GM19455 (cell line): ENCODE measurements at regions not wholly inside any gene's neighbourhood (a gene's known extent, or its start where the extent isn't known, plus 50 kb on each side); places are given as distances from the start of the nearest gene placed in this dataset.

Experiments
- ATAC-seq: cut with Tn5 transposase; IDR thresholded peaks from one replicate; pipeline ENCODE4 v1.9.1; 2021; ENCODE audit not compliant: unreplicated experiment

GRCh38 chr2:129741623-129742022 is 237.8 kb upstream of the RAB6C start:
- ATAC-seq, result no peak

- no peak for ATAC-seq
These were observed 236.9 kb upstream of the RAB6C start for GRCh38 chr2:129742415-129743180.

- ATAC-seq, result no peak
These were observed 235.3 kb upstream of the RAB6C start for GRCh38 chr2:129744141-129744540.

- ATAC-seq, result no peak
These were observed 234.8 kb upstream of the RAB6C start for GRCh38 chr2:129744649-129745048.

- ATAC-seq, result no peak
These were observed 231.9 kb upstream of the RAB6C start for GRCh38 chr2:129747500-129748125.

GRCh38 chr2:129748250-129748649 is 231.2 kb upstream of the RAB6C start:
- ATAC-seq, result no peak

GRCh38 chr2:129748653-129749052 is 230.8 kb upstream of the RAB6C start:
- ATAC-seq, result no peak

GRCh38 chr2:129751409-129751808 is 228.1 kb upstream of the RAB6C start:
- ATAC-seq, result no peak

GRCh38 chr2:129752176-129752575 is 227.3 kb upstream of the RAB6C start:
- ATAC-seq, result no peak

- no peak for ATAC-seq
These were observed 226.8 kb upstream of the RAB6C start for GRCh38 chr2:129752686-129753085.

GRCh38 chr2:129753261-129753660 is 226.2 kb upstream of the RAB6C start:
- no peak for ATAC-seq

- ATAC-seq, result no peak
These were observed 225.0 kb upstream of the RAB6C start for GRCh38 chr2:129754421-129754820.

GRCh38 chr2:129754831-129755230 is 224.6 kb upstream of the RAB6C start:
- no peak for ATAC-seq

- ATAC-seq, result no peak
These were observed 223.7 kb upstream of the RAB6C start for GRCh38 chr2:129755786-129756185.

GRCh38 chr2:129756276-129756675 is 223.2 kb upstream of the RAB6C start:
- no peak for ATAC-seq

- ATAC-seq, result no peak
These were observed 222.0 kb upstream of the RAB6C start for GRCh38 chr2:129757366-129757914.

- ATAC-seq, result no peak
These were observed 221.3 kb upstream of the RAB6C start for GRCh38 chr2:129757915-129758783.

- no peak for ATAC-seq
These were observed 220.5 kb upstream of the RAB6C start for GRCh38 chr2:129758784-129759471.

GRCh38 chr2:129759472-129760010 is 219.9 kb upstream of the RAB6C start:
- ATAC-seq, result no peak

GRCh38 chr2:129760669-129761068 is 218.8 kb upstream of the RAB6C start:
- no peak for ATAC-seq
